Putamen (tissue), 1 donor: ENCODE measurements at regions not wholly inside any gene's neighbourhood (a gene's known extent, or its start where the extent isn't known, plus 50 kb on each side); places are given as distances from the start of the nearest gene placed in this dataset.
"Not testable (repeated sequence)": the region's sequence is repeated elsewhere in the genome, so short reads cannot be mapped to it uniquely, and the experiment has no call there.

ENCODE experiments used
- DNase-seq: peaks from one replicate; pipeline ENCODE4 v3.0.0-alpha.2; 2016; ENCODE audit warnings: low spot score

DNA sequence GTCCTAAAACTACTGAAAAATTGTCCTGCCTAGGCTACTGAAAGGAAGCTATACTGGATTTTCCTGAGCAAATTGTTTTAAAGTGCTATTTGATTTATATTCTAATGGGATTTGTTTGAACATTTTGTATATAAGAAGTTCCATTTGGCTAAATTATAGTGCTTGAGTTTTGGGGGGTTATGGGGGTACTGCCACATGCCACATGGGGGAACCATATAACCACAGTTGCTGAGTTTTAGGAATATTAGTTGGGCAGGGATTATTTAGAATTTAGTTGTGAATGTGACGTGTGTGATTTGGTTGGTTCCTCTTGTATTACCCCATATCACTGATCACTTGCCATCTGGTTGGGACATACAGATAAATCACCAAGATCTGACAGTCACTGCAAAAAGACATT, 224.5 kb upstream of the TAPT1 start:
- no peak for DNase-seq

DNA sequence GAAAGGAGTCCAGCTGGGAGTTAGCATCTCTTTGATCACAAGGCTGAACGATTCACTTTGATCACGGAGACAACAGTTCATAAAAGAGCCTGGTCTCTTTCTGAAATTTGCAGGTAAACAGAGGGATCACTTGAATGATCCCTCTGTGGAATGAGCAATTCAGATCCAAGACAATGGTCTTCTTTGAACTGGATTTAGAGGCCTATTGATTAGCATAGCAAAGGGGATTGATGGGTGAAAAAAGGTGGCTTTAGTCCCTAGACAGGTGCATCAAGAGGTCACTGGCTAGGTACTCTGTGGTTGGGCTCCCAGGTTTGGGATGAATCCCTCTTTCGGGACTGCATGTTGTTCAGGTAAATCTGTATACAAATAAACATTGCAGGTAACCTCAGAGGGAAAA, 223.8 kb upstream of the TAPT1 start:
- no peak for DNase-seq

DNA sequence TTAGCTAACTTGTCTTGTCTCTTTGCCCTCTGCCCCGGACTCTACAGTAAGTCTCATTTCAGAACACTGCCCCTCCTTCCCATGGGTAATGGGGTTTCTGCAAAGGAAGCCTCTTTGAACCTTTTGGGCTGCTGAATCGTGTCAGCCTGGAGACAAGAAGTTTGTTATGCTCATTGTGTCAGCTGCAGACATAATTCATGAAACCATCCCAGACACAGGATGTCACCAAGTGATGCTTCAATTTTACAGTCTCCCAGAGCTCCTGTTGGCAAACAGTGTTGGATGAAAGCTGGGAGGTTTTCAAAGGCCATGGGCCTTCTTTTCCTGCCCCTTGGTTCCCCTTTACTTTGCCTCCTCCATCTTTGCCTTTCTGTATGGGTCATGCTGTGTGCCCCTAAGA, 223.1 kb upstream of the TAPT1 start:
- no peak for DNase-seq

DNA sequence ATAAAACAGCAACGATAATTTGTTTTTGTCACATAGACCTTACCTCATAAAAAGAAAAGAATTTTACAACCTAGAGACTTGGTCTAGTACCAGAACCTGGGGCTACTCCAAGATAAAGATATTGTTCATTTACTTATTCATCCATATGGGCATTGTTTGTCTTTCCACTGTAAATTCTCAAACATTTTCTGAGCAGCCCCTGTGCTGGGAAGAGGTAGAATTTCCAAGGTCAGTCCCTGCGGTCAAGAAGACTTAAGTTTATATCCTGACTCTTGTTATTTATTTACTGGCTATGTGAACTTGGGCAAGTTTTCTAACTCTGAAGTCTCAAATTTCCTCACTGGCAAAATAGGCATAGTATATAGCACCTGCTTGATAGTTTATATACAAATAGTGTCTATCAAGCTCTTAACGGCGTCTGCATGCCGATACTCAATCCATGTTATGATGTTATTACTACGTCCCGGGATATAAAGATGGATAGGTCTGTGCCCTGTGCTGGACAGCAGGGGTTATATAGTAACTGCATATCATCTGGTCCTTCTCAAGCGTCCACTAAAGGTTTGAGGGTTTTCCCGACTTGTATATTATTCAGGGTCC, 222.1 kb upstream of the TAPT1 start:
- no peak for DNase-seq

DNA sequence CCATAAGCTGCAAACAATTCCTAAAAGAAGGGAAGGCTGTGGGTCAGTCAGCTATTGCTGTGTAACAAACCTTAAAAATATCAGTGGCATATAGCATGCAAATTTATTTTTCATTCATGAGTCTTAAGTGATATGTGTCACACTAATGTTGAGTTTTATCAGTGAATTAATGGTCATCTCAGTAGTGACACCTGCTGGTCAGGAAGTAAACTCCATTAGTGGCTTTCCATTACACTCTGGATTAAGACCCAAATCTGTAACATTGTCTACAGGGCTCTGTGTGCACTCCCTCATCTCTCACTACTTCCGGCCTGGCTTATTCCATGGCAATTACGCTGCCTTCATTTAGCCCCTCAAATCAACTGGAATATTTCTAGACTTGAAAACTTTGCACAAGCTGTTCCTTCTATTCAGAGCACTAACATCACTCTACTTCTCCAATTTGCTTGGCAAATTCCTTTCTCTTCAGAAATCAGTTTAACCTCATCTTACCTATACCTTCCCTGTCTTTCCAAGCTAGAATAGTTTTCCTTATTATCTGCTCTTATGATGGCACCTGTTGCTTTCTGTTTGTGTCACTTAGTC, 217.3 kb upstream of the TAPT1 start:
- peak; percentile 1 for DNase-seq

DNA sequence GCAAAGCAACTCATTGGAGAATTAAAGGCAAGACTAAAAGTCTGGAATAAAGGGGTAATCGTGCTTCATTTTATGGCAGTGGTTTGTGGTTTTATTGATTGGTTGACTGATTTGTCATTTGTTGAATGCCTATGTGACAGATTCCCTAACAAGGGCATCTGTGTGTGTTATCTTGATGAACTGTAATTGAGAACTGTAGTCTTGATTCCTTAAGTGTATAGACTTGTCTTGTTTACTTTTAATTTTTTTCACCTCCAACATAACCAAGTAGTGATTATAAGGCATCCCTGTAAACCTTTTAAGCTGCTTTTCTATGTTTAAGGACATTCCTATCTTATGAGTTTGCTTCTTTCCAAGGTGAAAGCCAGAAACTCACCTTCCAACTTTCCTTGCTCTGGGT, 216.0 kb upstream of the TAPT1 start:
- no peak for DNase-seq

DNA sequence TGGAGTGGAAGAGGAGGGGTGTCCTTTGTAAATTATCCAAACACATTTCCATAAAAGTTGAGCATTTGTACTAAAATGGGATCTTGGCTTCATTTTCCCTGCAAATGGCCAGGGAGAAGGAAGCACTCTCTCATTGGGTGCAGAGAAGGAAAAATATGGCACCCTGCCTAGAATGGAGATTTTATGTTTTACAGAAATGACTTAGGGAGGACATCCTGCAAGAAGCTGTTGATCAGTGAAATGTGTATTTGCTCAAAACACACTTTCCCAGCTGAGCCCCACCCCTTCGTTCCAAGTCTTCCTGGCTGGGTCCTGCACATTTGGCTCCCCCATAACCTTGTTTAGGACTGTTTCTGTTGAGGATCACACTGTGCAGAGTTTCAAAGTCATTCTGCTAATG, 213.5 kb upstream of the TAPT1 start:
- DNase-seq, result no peak

DNA sequence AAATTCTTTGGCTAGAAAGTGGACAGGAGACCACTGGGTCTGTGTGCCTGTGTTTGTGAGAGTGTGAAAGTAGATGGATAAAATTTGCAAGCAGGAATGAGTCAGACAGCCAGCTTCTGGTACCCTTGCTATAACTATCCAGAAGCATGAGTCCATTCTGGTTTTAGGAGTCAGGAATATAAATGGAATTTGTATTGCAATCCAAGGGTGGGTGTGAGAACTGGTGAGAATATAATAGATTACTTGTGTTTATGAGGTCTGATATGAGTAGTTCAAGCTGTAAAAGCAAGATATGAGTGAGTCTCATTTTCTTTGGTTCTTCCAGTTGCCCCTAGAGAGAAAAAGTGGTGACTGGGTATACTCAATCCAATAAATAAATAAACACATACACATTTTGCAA, 212.7 kb upstream of the TAPT1 start:
- no peak for DNase-seq

DNA sequence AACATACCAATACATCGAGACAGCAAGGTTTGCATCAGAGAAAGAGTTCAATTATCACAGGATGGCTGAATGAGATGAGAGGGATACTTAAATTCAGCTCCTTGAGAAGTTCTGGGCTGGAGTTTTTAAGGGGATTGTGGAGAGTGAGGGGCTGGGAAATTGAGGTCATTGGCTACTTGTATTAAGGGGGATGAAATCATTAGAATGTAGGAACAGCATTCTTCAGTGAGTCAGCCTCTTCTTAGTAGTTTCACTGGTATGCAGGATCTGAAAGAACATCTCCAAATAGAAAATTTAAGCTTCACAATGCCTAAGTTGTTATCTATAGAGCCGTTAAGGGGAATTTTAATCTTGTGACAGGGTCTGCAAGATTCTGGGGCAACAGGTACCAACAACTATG, 211.6 kb upstream of the TAPT1 start:
- no peak for DNase-seq

DNA sequence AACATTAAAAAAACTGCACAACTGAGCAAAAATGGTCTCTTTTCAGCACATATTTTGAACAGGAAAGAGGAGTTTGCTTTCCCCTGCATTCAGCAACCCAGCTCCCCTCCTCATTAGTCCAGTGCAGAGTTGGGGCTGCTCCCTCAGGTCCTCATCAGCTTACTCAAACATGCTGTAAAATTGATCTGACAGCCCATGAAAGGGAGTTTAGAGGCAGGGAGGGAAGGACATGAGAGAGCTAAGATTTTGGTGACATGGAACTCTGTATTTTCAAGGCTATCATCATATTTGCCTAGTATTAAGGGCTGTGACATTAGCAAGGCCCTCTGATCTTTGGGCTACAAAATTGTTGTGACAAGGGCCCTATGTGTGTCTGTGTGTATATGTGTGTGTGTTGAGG, 205.6 kb upstream of the TAPT1 start:
- DNase-seq, result no peak

DNA sequence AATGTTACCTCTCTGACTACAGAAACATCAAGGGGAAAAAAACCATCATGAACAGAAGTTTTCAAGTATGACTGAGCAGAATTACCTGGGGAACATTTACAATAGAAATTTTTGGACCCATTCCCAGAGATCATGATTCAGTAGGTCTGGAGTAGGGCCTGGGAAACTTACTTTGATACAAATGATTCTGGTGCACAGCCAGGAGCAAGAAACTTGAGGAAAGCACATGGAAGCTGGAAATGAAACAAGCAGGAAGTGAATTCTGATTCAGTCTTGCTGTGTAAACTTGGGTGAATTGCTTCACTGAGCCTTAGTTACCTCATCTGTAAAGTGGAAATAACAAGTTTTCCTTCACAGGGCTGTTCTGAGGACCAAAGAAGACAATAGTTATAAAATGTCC, 192.5 kb upstream of the TAPT1 start:
- no peak for DNase-seq

DNA sequence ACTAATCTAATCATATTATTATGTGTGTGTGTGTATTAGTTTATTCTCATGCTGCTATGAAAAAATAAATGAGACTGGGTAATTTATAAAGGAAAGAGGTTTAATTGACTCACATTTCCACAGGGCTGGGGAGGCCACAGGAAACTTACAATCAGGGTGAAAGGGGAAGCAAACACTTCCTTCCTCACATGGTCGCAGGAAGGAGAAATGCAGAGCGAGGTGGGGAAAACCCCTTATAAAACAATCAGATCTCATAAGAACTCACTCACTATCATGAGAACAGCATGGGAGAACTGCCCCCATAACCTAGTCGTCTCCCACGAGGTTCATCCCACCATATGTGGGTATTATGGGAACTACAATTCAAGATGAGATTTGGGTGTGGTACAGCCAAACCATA, 190.9 kb upstream of the TAPT1 start:
- DNase-seq, result no peak

DNA sequence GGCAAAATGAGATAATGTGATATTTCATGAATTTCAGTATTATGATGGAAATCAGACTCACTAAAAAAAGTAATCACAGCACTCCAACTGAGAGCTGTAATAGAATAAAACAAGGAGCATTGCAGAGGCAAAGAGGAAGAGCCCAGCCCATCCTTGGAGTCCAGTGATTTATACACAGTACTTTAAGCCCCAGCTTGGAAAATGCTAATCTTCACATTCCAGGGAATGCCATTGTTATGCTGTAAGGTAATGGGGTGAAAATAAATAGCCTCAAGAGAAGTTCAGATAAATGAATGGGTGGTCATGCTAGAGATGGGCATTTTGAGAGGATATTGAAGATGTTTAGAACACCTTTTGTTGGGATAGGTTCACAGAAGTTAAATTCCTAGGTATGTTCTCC, 190.3 kb upstream of the TAPT1 start:
- DNase-seq, result no peak

DNA sequence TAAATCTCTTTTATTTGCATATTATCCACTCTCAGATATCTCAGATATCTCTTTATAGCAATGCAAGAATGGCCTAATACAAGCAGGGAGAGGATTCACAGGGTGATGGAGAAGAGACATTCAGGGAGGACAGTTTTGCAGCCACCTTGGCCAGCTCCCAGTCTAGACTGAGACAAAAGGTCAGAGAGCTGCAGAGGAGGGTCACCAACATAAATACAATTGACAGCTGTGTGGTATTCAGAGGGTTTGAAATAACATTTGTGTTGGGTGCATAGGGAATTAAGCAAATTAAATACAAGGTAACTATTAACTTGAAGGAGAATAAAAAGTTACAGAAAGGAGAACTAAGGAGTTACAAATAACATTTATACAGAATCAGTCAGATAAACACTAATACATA, 189.5 kb upstream of the TAPT1 start:
- DNase-seq, result no peak

DNA sequence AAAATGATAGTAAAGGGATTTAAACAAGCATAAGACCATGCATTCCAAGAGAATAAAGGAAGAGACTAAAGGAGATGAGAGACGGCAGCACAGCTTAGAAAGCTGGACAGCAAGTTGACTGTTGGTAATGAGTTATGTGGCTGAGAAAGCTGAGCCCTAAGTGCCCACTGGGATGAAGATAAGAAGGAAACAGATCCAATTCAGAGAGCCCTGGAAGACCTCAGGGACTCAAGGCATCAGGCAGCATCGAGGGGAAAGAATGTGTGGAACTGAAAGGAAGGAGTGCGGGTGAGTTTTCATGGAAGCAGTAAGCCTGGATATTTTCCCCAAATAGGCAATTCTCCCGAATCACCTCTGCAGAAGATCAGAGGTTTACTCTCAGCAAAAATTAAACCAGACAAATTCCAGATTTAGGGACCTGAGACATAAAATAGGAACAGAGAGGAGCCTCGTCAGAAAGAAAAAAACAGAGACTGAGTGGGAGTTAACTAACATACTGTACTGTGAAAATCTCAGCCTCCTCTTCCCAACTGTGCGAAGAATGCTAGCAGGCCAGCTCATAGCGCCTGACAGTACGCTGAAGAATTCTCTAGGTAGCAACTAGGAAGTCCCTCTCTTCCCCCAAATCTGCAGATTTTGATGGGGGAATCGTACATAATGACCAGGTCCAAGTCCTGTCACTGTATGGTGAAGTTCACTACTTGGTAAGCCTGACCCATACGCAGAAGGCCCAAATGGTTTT, 187.7 kb upstream of the TAPT1 start:
- DNase-seq, result no peak

DNA sequence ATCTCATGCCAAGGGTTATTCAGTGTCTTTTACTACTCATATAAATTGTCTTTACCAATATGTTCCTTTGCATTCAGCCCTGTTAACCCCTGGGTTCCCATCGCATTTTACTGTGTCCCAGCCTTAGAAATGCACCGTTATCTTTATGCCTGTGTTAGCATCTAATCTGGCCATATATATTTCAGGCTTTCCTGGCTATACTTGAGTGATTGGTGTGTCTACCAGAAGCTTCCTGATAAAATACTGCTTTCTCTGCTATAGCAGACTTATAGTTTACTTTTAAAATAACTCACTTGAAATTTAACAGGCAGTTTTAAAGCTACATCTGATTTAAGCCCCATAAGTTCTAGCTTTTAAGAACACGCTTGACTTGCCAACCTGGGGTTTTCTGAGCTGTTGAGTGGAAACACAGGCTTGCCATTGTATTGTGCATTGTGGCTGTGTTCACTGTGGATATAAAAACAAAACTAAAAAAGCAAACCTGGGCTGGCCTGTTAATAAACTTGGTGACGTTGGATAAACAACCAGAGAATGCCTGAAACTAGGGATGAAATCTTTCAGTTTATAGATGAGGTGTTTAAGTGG, 185.3 kb upstream of the TAPT1 start:
- DNase-seq, result no peak

DNA sequence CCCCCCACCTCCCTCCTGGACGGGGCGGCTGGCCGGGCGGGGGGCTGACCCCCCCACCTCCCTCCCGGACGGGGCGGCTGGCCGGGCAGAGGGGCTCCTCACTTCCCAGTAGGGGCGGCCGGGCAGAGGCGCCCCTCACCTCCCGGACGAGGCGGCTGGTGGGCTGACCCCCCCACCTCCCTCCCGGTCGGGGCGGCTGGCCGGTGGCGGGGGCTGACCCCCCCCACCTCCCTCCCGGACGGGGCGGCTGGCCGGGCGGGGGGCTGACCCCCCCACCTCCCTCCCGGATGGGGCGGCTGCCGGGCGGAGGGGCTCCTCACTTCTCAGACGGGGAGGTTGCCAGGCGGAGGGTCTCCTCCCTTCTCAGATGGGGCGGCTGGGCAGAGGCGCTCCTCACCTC, 166.9 kb upstream of the TAPT1 start:
- not testable (repeated sequence) for DNase-seq

DNA sequence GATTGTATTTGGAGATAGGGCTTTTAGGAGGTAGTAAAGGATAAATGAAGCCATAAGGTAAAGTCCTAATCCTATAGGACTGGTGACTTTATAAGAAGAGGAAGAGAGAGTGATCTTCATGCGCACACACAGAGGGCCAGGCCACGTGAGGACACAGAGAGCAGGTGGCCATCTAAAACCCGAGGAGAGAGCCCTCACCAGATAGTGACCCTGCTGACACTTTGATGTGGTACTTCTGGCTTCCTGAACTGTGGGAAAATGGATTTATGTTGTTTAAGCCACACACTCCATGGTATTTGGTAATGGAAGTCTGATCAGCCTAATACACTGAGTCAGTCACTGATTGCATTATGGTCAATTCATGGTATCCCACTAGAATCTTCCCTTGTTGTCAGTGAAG, 164.9 kb upstream of the TAPT1 start:
- DNase-seq, result no peak

DNA sequence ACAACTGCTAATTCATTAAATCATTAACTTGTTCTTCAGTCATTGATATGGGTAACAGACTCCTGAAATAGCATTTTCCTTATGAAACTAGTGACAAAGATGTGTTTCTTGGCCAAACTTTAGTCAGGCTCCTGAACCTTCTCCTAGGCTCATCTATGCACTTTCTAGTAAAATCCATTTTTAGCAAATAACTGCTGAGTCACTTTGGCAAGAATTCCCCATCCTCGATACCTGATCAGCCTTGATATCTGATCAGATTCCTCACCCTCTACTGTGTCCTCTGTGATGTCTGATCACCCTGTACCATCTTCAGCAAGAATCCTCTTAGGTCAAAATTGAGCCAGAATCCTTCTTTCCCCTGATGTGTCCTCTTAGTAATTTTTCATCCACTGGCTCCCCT, 161.2 kb upstream of the TAPT1 start:
- no peak for DNase-seq

DNA sequence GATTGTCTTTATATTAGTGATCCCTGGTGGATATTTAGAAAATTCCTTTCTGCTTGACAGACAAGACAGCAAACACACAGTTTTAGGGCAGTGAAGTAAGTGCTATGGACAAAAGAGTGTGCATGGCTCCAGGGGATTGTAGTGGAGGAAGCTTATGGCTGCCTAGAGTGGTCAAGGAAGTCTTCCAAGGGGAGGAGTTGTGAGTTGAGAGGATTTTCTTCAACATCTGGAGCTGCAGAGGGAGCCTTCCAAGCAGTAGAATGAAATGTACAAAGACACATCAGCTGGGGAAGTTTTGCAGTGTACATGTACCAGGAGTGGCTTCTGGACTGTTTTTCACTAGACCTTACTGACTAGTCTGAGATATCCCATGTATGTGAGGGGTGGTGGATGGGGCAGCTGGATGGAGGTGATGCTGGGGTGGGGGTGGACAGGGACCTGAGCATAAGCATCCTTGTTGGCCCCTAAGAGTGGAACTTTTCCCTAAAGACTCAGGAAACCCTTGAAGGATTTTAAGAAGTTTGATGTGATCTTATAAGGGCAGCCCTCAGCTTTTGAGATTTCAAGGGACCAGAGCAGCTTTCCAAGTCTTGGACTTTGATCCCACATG, 160.5 kb upstream of the TAPT1 start:
- no peak for DNase-seq

DNA sequence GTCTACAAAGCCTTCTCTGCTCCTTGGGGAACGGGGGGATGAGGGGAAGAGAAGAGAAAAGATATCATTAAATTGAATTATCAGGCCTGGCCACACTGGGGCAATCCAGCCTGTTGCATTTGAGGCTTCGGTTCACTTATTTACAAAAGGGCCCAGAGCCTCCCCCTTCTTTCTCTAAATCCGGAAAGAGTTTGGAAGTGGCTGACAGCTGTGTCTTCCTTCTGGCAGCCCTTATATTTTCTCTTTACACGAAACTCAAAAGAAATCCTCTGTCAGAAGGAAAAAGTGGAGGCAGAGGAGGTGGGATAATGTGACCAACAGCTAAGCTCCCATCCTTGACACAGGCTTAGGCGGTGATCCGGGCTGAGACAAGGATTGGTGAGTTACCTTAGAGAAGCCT, 158.3 kb upstream of the TAPT1 start:
- no peak for DNase-seq

DNA sequence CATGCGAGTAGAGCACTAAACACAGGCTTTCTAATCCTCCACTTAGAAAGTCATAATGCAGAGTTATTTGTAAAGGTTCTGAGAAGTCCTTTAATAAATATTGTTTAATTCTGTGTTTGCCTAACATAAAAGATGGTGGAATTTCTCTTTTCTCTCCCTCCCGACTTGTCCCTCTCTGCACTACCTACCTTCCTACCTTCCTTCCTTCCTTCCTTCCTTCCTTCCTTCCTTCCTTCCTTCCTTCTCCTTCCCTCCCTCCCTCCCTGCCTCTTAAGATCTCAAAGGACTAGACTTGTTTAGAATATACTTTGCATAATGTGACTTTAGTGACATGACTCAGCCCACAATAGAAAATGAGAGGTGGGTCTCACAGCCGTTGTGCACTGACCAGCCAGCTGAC, 156.3 kb upstream of the TAPT1 start:
- no peak for DNase-seq

DNA sequence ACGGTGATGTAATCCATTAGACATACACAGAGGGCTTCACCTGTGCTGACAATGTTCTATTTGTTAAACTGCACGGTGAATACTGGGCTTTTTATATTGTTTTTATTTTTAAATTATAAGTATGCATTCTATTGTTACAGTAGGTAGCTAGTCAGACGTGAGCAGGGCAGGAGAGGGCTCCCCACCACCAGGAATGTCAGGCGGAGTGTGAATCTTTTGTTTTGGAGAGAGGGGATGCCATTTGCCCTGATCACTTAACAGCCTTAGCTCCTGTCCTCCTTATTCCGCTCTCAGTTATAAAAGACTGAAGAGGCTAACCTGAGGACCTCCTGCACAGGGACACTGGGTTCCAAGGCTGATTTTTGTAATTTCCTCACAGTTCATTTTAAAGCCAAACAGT, 151.6 kb upstream of the TAPT1 start:
- no peak for DNase-seq
